D721Med (cell line): ENCODE measurements at regions not wholly inside any gene's neighbourhood (a gene's known extent, or its start where the extent isn't known, plus 50 kb on each side); places are given as distances from the start of the nearest gene placed in this dataset.
"Not testable (repeated sequence)": the region's sequence is repeated elsewhere in the genome, so short reads cannot be mapped to it uniquely, and the experiment has no call there.

Experiments used
- DNase-seq: peaks from one replicate; pipeline ENCODE4 v3.0.0; 2011; ENCODE audit warnings: low spot score; ENCODE audit not compliant: insufficient read length
- FAIRE-seq: peaks from 2 replicates; lab custom pipeline; 2011; peaks lifted over from hg19 to GRCh38; lab: Jason Lieb, UNC
- CTCF ChIP-seq: IDR thresholded peaks from 2 replicates; pipeline ENCODE4 v1.5.1; 2012; ENCODE audit warnings: mild to moderate bottlenecking, control low read depth; ENCODE audit not compliant: insufficient read depth; ENCODE audit errors: missing control alignments

GRCh38 chr10:23978317-23978716, 230.6 kb upstream of the KIAA1217 start:
- TF ChIP-seq CTCF: no peak
- DNase-seq: no peak
- FAIRE-seq: no peak

- TF ChIP-seq CTCF: no peak
- no peak for DNase-seq
- no peak for FAIRE-seq
Observed at GRCh38 chr10:23980094-23980493, 228.8 kb upstream of the KIAA1217 start.

GRCh38 chr10:23981520-23982309, 227.2 kb upstream of the KIAA1217 start:
- DNase-seq (no peak), FAIRE-seq (no peak)
- TF ChIP-seq CTCF: no peak

- FAIRE-seq, DNase-seq: not testable (repeated sequence)
Observed at GRCh38 chr10:23984405-23984804, 224.5 kb upstream of the KIAA1217 start.

- DNase-seq (no peak), FAIRE-seq (no peak)
- TF ChIP-seq CTCF: no peak
Observed at GRCh38 chr10:23988006-23988405, 220.9 kb upstream of the KIAA1217 start.

GRCh38 chr10:23994459-23995046, 214.4 kb upstream of the KIAA1217 start:
- peak; percentile 88 for TF ChIP-seq CTCF
- DNase-seq (no peak), FAIRE-seq (peak; percentile 63)

- TF ChIP-seq CTCF: no peak
- DNase-seq: no peak
- FAIRE-seq: no peak
Observed at GRCh38 chr10:23999445-23999844, 209.5 kb upstream of the KIAA1217 start.
